Endodermal cell (in vitro differentiated cells): ENCODE measurements at regions not wholly inside any gene's neighbourhood (a gene's known extent, or its start where the extent isn't known, plus 50 kb on each side); places are given as distances from the start of the nearest gene placed in this dataset.

Source experiments
- DNase-seq: peaks from one replicate; pipeline ENCODE4 v3.0.0-alpha.2; 2017
- H3K27ac ChIP-seq: 2 replicates; pipeline ENCODE4 v1.5.1; 2013; ENCODE audit warnings: mild to moderate bottlenecking, low read depth, low read length, moderate library complexity
- H3K27me3 ChIP-seq: 2 replicates; pipeline ENCODE4 v1.6.1; 2013; ENCODE audit warnings: mild to moderate bottlenecking, low read length, moderate library complexity; ENCODE audit not compliant: insufficient read depth, control insufficient read depth, poor library complexity, severe bottlenecking
- H3K36me3 ChIP-seq: 2 replicates; pipeline ENCODE4 v1.7.0; 2013; ENCODE audit warnings: mild to moderate bottlenecking, low read length, moderate library complexity; ENCODE audit not compliant: control insufficient read depth, insufficient read depth
- H3K4me1 ChIP-seq: one replicate; pipeline ENCODE4 v1.7.0; 2013; ENCODE audit warnings: low read length; ENCODE audit not compliant: control insufficient read depth, insufficient read depth
- H3K4me3 ChIP-seq: 2 replicates; pipeline ENCODE4 v1.5.1; 2013; ENCODE audit warnings: mild to moderate bottlenecking, low read length, moderate library complexity
- H3K9ac ChIP-seq: 2 replicates; pipeline ENCODE4 v1.6.1; 2013; ENCODE audit warnings: mild to moderate bottlenecking, low read length, moderate library complexity; ENCODE audit not compliant: poor library complexity, severe bottlenecking; ENCODE audit errors: extremely low read depth
- H3K9me3 ChIP-seq: 2 replicates; pipeline ENCODE4 v1.6.1; 2013; ENCODE audit warnings: mild to moderate bottlenecking, low read length, moderate library complexity; ENCODE audit not compliant: control insufficient read depth
- H3K27ac Mint-ChIP-seq: 2 replicates; pipeline ENCODE4 v1.8.0; 2020; ENCODE audit warnings: mixed read lengths
- H3K27me3 Mint-ChIP-seq: 2 replicates; pipeline ENCODE4 v1.8.0; 2021; ENCODE audit warnings: mild to moderate bottlenecking, mixed read lengths; ENCODE audit not compliant: insufficient read depth
- H3K36me3 Mint-ChIP-seq: 2 replicates; pipeline ENCODE4 v1.8.0; 2020; ENCODE audit warnings: low read depth, mixed read lengths
- H3K4me1 Mint-ChIP-seq: 2 replicates; pipeline ENCODE4 v1.8.0; 2020; ENCODE audit warnings: mixed read lengths
- H3K4me3 Mint-ChIP-seq: 2 replicates; pipeline ENCODE4 v1.8.0; 2020; ENCODE audit warnings: mild to moderate bottlenecking, moderate library complexity, mixed read lengths
- H3K9me3 Mint-ChIP-seq: 2 replicates; pipeline ENCODE4 v1.8.0; 2020; ENCODE audit warnings: mild to moderate bottlenecking, mixed read lengths
- WGBS, 2 experiments: methylation state at CpG; one replicate each; pipeline versions ENCODE4 v1.1.5 to v1.1.7; 2013; ENCODE audit warnings: missing lambda C conversion rate in 2 of 2, mixed read lengths in 1 of 2; ENCODE audit not compliant: insufficient coverage in 1 of 2, insufficient read length in 1 of 2; 5-methylcytosine and 5-hydroxymethylcytosine counted together
- TF ChIP-seq, protein P1 (sequence below): fragments of 200-600 bp; sonication (generic); conservative IDR thresholded peaks from 2 replicates; pipeline ENCODE4 v1.5.0; 2021; ENCODE audit warnings: antibody characterized with exemption, mild to moderate bottlenecking

GRCh38 chr17:36877771-36878170 is 59.5 kb upstream of the LHX1 start:
- H3K4me1 ChIP-seq: peaks cover 6% of the 10 kb centered on the region
- Mint-ChIP-seq H3K36me3 (peaks cover 13% of the 10 kb centered on the region), H3K4me3 (no peak overlapping the region), H3K9me3 (peaks cover 21% of the 10 kb centered on the region), H3K4me1 (peaks cover 24% of the 10 kb centered on the region), H3K27ac (no peak overlapping the region), H3K27me3 (peaks cover 4% of the 10 kb centered on the region)
- DNase-seq: peak; percentile 66
- H3K9me3 ChIP-seq: peaks cover 21% of the 10 kb centered on the region
- 83 to 88% methylated on average over 3 to 4 of the region's 4 CpGs for WGBS, 2 experiments
- TF ChIP-seq, protein P1, sequence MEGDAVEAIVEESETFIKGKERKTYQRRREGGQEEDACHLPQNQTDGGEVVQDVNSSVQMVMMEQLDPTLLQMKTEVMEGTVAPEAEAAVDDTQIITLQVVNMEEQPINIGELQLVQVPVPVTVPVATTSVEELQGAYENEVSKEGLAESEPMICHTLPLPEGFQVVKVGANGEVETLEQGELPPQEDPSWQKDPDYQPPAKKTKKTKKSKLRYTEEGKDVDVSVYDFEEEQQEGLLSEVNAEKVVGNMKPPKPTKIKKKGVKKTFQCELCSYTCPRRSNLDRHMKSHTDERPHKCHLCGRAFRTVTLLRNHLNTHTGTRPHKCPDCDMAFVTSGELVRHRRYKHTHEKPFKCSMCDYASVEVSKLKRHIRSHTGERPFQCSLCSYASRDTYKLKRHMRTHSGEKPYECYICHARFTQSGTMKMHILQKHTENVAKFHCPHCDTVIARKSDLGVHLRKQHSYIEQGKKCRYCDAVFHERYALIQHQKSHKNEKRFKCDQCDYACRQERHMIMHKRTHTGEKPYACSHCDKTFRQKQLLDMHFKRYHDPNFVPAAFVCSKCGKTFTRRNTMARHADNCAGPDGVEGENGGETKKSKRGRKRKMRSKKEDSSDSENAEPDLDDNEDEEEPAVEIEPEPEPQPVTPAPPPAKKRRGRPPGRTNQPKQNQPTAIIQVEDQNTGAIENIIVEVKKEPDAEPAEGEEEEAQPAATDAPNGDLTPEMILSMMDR: no peak
- no peak overlapping the region for H3K4me3 ChIP-seq
- no peaks in the 10 kb centered on the region for H3K36me3 ChIP-seq
- H3K9ac ChIP-seq: no peak overlapping the region
- no peaks in the 10 kb centered on the region for H3K27me3 ChIP-seq
- no peak overlapping the region for H3K27ac ChIP-seq

- DNase-seq: no peak
- H3K27ac ChIP-seq: no peak overlapping the region
- H3K27me3 ChIP-seq: no peaks in the 10 kb centered on the region
- Mint-ChIP-seq H3K4me3 (no peak overlapping the region), H3K27me3 (peaks cover 4% of the 10 kb centered on the region), H3K4me1 (peaks cover 24% of the 10 kb centered on the region), H3K36me3 (peaks cover 13% of the 10 kb centered on the region), H3K27ac (no peak overlapping the region), H3K9me3 (peaks cover 22% of the 10 kb centered on the region)
- H3K9ac ChIP-seq: no peak overlapping the region
- H3K4me3 ChIP-seq: no peak overlapping the region
- WGBS, 2 experiments: 95% methylated on average over 3 of the region's 4 CpGs; no CpG with 5 or more reads in 1 of the 2 experiments
- peaks cover 21% of the 10 kb centered on the region for H3K9me3 ChIP-seq
- H3K36me3 ChIP-seq: no peaks in the 10 kb centered on the region
- peaks cover 6% of the 10 kb centered on the region for H3K4me1 ChIP-seq
- TF ChIP-seq, protein P1: no peak
Observed at GRCh38 chr17:36878216-36878615, 59.1 kb upstream of the LHX1 start.

GRCh38 chr17:36879027-36879426 is 58.2 kb upstream of the LHX1 start:
- peaks cover 13% of the 10 kb centered on the region for H3K36me3 Mint-ChIP-seq
- no peak overlapping the region for H3K27ac ChIP-seq
- H3K27ac Mint-ChIP-seq: no peak overlapping the region
- peaks cover 22% of the 10 kb centered on the region for H3K9me3 Mint-ChIP-seq
- peaks cover 4% of the 10 kb centered on the region for H3K27me3 Mint-ChIP-seq
- H3K9ac ChIP-seq: no peak overlapping the region
- TF ChIP-seq, protein P1: no peak
- no peak overlapping the region for H3K4me3 ChIP-seq
- peaks cover 24% of the 10 kb centered on the region for H3K4me1 Mint-ChIP-seq
- peaks cover 24% of the 10 kb centered on the region for H3K9me3 ChIP-seq
- H3K27me3 ChIP-seq: no peaks in the 10 kb centered on the region
- 86 to 92% methylated on average over 1 to 4 of the region's 4 CpGs for WGBS, 2 experiments
- H3K36me3 ChIP-seq: no peaks in the 10 kb centered on the region
- no peak for DNase-seq
- H3K4me1 ChIP-seq: peaks cover 6% of the 10 kb centered on the region
- H3K4me3 Mint-ChIP-seq: no peak overlapping the region
